ENCODE measurements at regions not wholly inside any gene's neighbourhood (a gene's known extent, or its start where the extent isn't known, plus 50 kb on each side); places are given as distances from the start of the nearest gene placed in this dataset.

DNA sequence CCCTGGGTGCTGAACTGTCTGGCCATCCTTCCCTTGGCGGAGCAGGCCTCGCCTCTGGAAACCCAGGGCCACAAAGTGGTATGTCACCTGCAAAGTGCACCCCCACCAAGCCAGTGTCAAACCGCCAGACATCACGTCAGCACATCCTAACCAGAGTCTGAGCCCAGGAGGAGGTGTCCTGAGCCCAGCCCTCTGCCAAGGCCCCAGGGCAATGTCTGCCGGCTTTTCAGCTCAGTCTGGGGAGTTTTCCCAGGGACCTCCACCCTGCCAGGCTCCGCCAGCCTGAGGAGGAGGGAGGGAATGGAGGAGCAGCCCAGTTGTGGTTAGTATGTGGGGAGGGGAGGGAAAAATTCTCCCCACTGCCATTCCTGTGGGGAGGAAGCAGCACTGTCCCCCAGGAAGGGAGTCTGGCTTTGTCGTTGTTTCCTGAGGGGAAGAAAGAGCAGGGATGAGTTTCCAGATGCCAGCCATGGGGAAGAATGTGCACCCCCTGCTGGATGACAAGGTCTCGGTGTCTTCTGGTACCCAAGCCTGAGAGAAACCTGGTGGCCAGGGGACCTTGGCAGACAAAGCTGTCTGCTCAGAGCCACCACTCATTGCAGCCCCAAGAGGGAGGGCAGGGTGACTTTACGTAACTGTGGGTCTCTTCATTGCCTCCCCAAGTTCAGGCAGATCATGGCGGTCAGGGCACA, 81.4 kb upstream of the CD82 start:
- TF ChIP-seq, protein P1, sequence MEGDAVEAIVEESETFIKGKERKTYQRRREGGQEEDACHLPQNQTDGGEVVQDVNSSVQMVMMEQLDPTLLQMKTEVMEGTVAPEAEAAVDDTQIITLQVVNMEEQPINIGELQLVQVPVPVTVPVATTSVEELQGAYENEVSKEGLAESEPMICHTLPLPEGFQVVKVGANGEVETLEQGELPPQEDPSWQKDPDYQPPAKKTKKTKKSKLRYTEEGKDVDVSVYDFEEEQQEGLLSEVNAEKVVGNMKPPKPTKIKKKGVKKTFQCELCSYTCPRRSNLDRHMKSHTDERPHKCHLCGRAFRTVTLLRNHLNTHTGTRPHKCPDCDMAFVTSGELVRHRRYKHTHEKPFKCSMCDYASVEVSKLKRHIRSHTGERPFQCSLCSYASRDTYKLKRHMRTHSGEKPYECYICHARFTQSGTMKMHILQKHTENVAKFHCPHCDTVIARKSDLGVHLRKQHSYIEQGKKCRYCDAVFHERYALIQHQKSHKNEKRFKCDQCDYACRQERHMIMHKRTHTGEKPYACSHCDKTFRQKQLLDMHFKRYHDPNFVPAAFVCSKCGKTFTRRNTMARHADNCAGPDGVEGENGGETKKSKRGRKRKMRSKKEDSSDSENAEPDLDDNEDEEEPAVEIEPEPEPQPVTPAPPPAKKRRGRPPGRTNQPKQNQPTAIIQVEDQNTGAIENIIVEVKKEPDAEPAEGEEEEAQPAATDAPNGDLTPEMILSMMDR (IDR thresholded peaks at IDR 0.05; ENCODE audit: low read depth, low read length), result peak; percentile 39
- no peak for TF ChIP-seq EZH2phosphoT487 (IDR thresholded peaks at IDR 0.05; ENCODE audit: low read depth)

All from OCI-LY3 (cell line).